Mesendoderm (in vitro differentiated cells): ENCODE measurements at regions not wholly inside any gene's neighbourhood (a gene's known extent, or its start where the extent isn't known, plus 50 kb on each side); places are given as distances from the start of the nearest gene placed in this dataset.
"Not testable (repeated sequence)": the region's sequence is repeated elsewhere in the genome, so short reads cannot be mapped to it uniquely, and the experiment has no call there.

ENCODE experiments used
- DNase-seq: peaks from one replicate; pipeline ENCODE4 v3.0.0; 2013
- H2AK5ac ChIP-seq: 2 replicates; pipeline ENCODE4 v1.6.1; 2013; ENCODE audit warnings: low read length, inconsistent platforms
- H2BK120ac ChIP-seq: 2 replicates; pipeline ENCODE4 v1.6.1; 2013; ENCODE audit warnings: low read depth, mild to moderate bottlenecking, low read length, moderate library complexity, mixed read lengths
- H2BK15ac ChIP-seq: replicated peaks from 2 replicates; pipeline ENCODE4 v1.6.1; 2013; ENCODE audit warnings: low read depth, mild to moderate bottlenecking, moderate library complexity
- H2BK5ac ChIP-seq: 2 replicates; pipeline ENCODE4 v1.6.1; 2013; ENCODE audit warnings: low read length, inconsistent platforms
- H3K18ac ChIP-seq: 2 replicates; pipeline ENCODE4 v1.6.1; 2013; ENCODE audit warnings: mild to moderate bottlenecking, low read length, mixed read lengths
- H3K23ac ChIP-seq: one replicate; pipeline ENCODE4 v1.6.1; 2013; ENCODE audit warnings: low read length
- H3K27ac ChIP-seq: 2 replicates; pipeline ENCODE4 v1.5.1; 2013; ENCODE audit warnings: low read depth, mild to moderate bottlenecking, inconsistent platforms, low read length, moderate library complexity
- H3K27me3 ChIP-seq: 2 replicates; pipeline ENCODE4 v1.6.1; 2013; ENCODE audit warnings: low read length, control low read depth, mild to moderate bottlenecking, inconsistent platforms; ENCODE audit not compliant: insufficient read depth, poor library complexity
- H3K36me3 ChIP-seq: 2 replicates; pipeline ENCODE4 v1.6.1; 2013; ENCODE audit warnings: low read length, inconsistent platforms; ENCODE audit not compliant: control insufficient read depth, insufficient read depth
- H3K4ac ChIP-seq: one replicate; pipeline ENCODE4 v1.6.1; 2013; ENCODE audit warnings: low read depth, mild to moderate bottlenecking, low read length, moderate library complexity
- H3K4me1 ChIP-seq: 2 replicates; pipeline ENCODE4 v1.6.1; 2013; ENCODE audit warnings: low read depth, low read length, inconsistent platforms; ENCODE audit not compliant: control insufficient read depth
- H3K4me2 ChIP-seq: 2 replicates; pipeline ENCODE4 v1.6.1; 2013; ENCODE audit warnings: low read length
- H3K4me3 ChIP-seq: 2 replicates; pipeline ENCODE4 v1.5.1; 2013; ENCODE audit warnings: mild to moderate bottlenecking, low read length
- H3K56ac ChIP-seq: one replicate; pipeline ENCODE4 v1.6.1; 2013; ENCODE audit warnings: low read length
- H3K79me1 ChIP-seq: 2 replicates; pipeline ENCODE4 v1.6.1; 2013; ENCODE audit warnings: low read length, inconsistent platforms
- H3K79me2 ChIP-seq: 2 replicates; pipeline ENCODE4 v1.6.1; 2013; ENCODE audit warnings: mild to moderate bottlenecking, low read length; ENCODE audit not compliant: control insufficient read depth, insufficient read depth
- H3K9ac ChIP-seq: 2 replicates; pipeline ENCODE4 v1.6.1; 2013; ENCODE audit warnings: low read length, inconsistent platforms
- H4K5ac ChIP-seq: one replicate; pipeline ENCODE4 v1.6.1; 2013; ENCODE audit warnings: low read length
- H4K8ac ChIP-seq: one replicate; pipeline ENCODE4 v1.6.1; 2013; ENCODE audit warnings: low read depth, mild to moderate bottlenecking, control low read depth, low read length, moderate library complexity
- WGBS: extraction: QIAGEN DNeasy Blood & Tissue Kit; methylation state at CpG from one replicate; pipeline ENCODE4 v1.1.7; 2013; ENCODE audit warnings: low lambda C conversion rate, missing lambda C conversion rate; ENCODE audit not compliant: insufficient coverage; ENCODE audit errors: extremely low coverage; 5-methylcytosine and 5-hydroxymethylcytosine counted together

- Histone ChIP-seq H3K4me3 (no peak overlapping the region), H3K4me1 (no peaks in the 10 kb centered on the region), H3K23ac (no peak overlapping the region), H2BK15ac (no peak overlapping the region), H2BK5ac (no peak overlapping the region), H3K4ac (no peak overlapping the region), H2BK120ac (no peak overlapping the region), H3K18ac (no peak overlapping the region), H3K36me3 (no peaks in the 10 kb centered on the region), H3K79me2 (no peaks in the 10 kb centered on the region), H3K27me3 (no peaks in the 10 kb centered on the region), H3K9ac (no peak overlapping the region), H3K56ac (no peak overlapping the region), H3K79me1 (no peaks in the 10 kb centered on the region), H4K5ac (no peak overlapping the region), H3K27ac (no peak overlapping the region), H4K8ac (no peak overlapping the region), H2AK5ac (no peak overlapping the region), H3K4me2 (no peak overlapping the region)
- DNase-seq = no peak
- no CpG with 5 or more reads among the region's 2 CpGs for WGBS
These were observed 279.6 kb downstream of the CYRIA start for GRCh38 chr2:16386031-16386430.

- no peak overlapping the region for H2AK5ac ChIP-seq
- H2BK15ac ChIP-seq = no peak overlapping the region
- H3K79me1 ChIP-seq = no peaks in the 10 kb centered on the region
- H3K56ac ChIP-seq = no peak overlapping the region
- no peak overlapping the region for H2BK5ac ChIP-seq
- H3K23ac ChIP-seq = no peak overlapping the region
- H3K27me3 ChIP-seq = no peaks in the 10 kb centered on the region
- no peak overlapping the region for H2BK120ac ChIP-seq
- H3K27ac ChIP-seq = no peak overlapping the region
- no peak overlapping the region for H3K9ac ChIP-seq
- no peak overlapping the region for H3K18ac ChIP-seq
- no peaks in the 10 kb centered on the region for H3K79me2 ChIP-seq
- H3K4me1 ChIP-seq = no peaks in the 10 kb centered on the region
- no CpG with 5 or more reads among the region's 3 CpGs for WGBS
- no peak overlapping the region for H3K4me3 ChIP-seq
- H4K5ac ChIP-seq = no peak overlapping the region
- DNase-seq = no peak
- no peak overlapping the region for H3K4me2 ChIP-seq
- H3K4ac ChIP-seq = no peak overlapping the region
- no peak overlapping the region for H4K8ac ChIP-seq
- H3K36me3 ChIP-seq = no peaks in the 10 kb centered on the region
These were observed 280.3 kb downstream of the CYRIA start for GRCh38 chr2:16385341-16385740.

DNA sequence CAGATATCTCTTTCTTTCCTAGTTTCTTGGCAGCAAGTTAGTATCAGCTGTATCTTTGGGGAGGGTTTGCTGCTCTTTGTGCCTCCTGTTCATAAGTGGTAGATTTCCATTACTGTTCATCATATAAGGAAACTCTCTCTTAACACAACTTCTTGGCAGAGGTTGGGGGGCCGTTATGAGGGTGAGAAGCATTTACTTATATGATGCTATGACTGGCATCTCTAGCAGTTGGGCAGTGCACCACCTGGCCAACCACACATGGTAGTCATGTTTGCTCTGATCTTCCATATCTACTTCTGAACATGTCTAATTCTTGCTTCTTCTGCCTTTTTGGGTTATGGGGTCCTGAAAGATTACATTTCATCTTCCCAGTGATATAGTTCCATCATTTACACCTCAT is 282.2 kb downstream of the CYRIA start:
- DNase-seq = no peak
- Histone ChIP-seq H3K18ac (no peak overlapping the region), H3K27me3 (no peaks in the 10 kb centered on the region), H3K79me2 (no peaks in the 10 kb centered on the region), H3K23ac (no peak overlapping the region), H3K56ac (no peak overlapping the region), H3K27ac (no peak overlapping the region), H3K9ac (no peak overlapping the region), H4K8ac (no peak overlapping the region), H4K5ac (no peak overlapping the region), H3K36me3 (no peaks in the 10 kb centered on the region), H2BK15ac (no peak overlapping the region), H3K4me1 (no peaks in the 10 kb centered on the region), H3K4me2 (no peak overlapping the region), H3K79me1 (no peaks in the 10 kb centered on the region), H2AK5ac (no peak overlapping the region), H2BK5ac (no peak overlapping the region), H3K4me3 (no peak overlapping the region), H3K4ac (no peak overlapping the region), H2BK120ac (no peak overlapping the region)
- WGBS = no CpG with 5 or more reads among the region's 1 CpG

GRCh38 chr2:16382451-16382850 is 283.2 kb downstream of the CYRIA start:
- Histone ChIP-seq H2BK120ac (no peak overlapping the region), H3K56ac (no peak overlapping the region), H4K8ac (no peak overlapping the region), H3K79me1 (no peaks in the 10 kb centered on the region), H3K27me3 (no peaks in the 10 kb centered on the region), H3K4ac (no peak overlapping the region), H3K27ac (no peak overlapping the region), H4K5ac (no peak overlapping the region), H2AK5ac (no peak overlapping the region), H2BK5ac (no peak overlapping the region), H3K4me2 (no peak overlapping the region), H2BK15ac (no peak overlapping the region), H3K4me1 (peaks cover 2% of the 10 kb centered on the region), H3K23ac (no peak overlapping the region), H3K36me3 (no peaks in the 10 kb centered on the region), H3K9ac (no peak overlapping the region), H3K18ac (no peak overlapping the region), H3K4me3 (no peak overlapping the region), H3K79me2 (no peaks in the 10 kb centered on the region)
- DNase-seq = no peak
- no CpG with 5 or more reads among the region's 7 CpGs for WGBS

GRCh38 chr2:16381511-16381910 is 284.1 kb downstream of the CYRIA start:
- no peak overlapping the region for H2BK120ac ChIP-seq
- H3K4me1 ChIP-seq = peaks cover 2% of the 10 kb centered on the region
- H3K56ac ChIP-seq = no peak overlapping the region
- H3K9ac ChIP-seq = no peak overlapping the region
- no peak overlapping the region for H2AK5ac ChIP-seq
- no peaks in the 10 kb centered on the region for H3K27me3 ChIP-seq
- DNase-seq = no peak
- H3K27ac ChIP-seq = no peak overlapping the region
- H4K8ac ChIP-seq = no peak overlapping the region
- H2BK15ac ChIP-seq = no peak overlapping the region
- H2BK5ac ChIP-seq = no peak overlapping the region
- H3K18ac ChIP-seq = no peak overlapping the region
- H3K79me2 ChIP-seq = no peaks in the 10 kb centered on the region
- no peak overlapping the region for H4K5ac ChIP-seq
- no peak overlapping the region for H3K4ac ChIP-seq
- no peaks in the 10 kb centered on the region for H3K79me1 ChIP-seq
- H3K4me3 ChIP-seq = no peak overlapping the region
- no peak overlapping the region for H3K23ac ChIP-seq
- H3K4me2 ChIP-seq = no peak overlapping the region
- H3K36me3 ChIP-seq = no peaks in the 10 kb centered on the region
- WGBS = no CpG with 5 or more reads among the region's 2 CpGs

DNA sequence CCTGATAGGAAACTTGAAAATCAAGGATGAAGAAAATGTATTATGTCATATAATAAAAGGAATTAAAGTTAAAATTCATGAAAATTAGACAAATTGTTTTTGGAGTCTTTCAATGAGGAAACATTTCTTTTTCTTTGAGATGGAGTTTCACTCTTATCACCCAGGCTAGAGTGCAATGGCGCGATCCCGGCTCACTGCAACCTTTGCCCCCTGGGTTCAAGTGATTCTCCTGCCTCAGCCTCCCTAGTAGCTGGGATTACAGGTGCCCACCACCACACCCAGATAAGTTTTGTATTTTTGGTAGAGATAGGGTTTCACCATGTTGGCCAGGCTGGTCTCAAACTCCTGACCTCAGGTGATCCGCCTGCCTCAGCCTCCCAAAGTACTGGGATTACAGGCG is 285.7 kb downstream of the CYRIA start:
- H3K79me1 ChIP-seq, H3K4me2 ChIP-seq, H2BK15ac ChIP-seq, H3K4ac ChIP-seq, H4K8ac ChIP-seq, H3K4me1 ChIP-seq, H3K23ac ChIP-seq, H3K9ac ChIP-seq, H3K79me2 ChIP-seq, H4K5ac ChIP-seq, H3K18ac ChIP-seq, H2BK5ac ChIP-seq, H3K27me3 ChIP-seq, H3K56ac ChIP-seq, H2BK120ac ChIP-seq, H3K4me3 ChIP-seq, H2AK5ac ChIP-seq, DNase-seq, H3K36me3 ChIP-seq, H3K27ac ChIP-seq: not testable (repeated sequence)
- no CpG with 5 or more reads among the region's 5 CpGs for WGBS
